T-helper 17 cell (primary cell): ENCODE measurements at regions not wholly inside any gene's neighbourhood (a gene's known extent, or its start where the extent isn't known, plus 50 kb on each side); places are given as distances from the start of the nearest gene placed in this dataset.
"Not testable (repeated sequence)": the region's sequence is repeated elsewhere in the genome, so short reads cannot be mapped to it uniquely, and the experiment has no call there.

Experiments used
- ATAC-seq: fragments of 150-1000 bp; cut with Tn5 transposase; 2 replicates; pipeline ENCODE4 v1.10.0; 2021; ENCODE audit warnings: mild to moderate bottlenecking, moderate library complexity
- DNase-seq, 3 donors: peaks; one replicate each; pipeline versions ENCODE4 v3.0.0 to v3.0.0-alpha.2; 2020 to 2021
- H3K9me3 ChIP-seq: one replicate; pipeline ENCODE4 v1.7.0; 2013; ENCODE audit warnings: low read length, mild to moderate bottlenecking; ENCODE audit not compliant: control insufficient read depth, poor library complexity, severe bottlenecking
- H3K27ac Mint-ChIP-seq: one replicate; pipeline ENCODE4 v1.8.0; 2022; ENCODE audit warnings: mild to moderate bottlenecking, moderate library complexity, mixed read lengths
- H3K27me3 Mint-ChIP-seq: one replicate; pipeline ENCODE4 v1.8.0; 2022; ENCODE audit warnings: mixed read lengths
- H3K36me3 Mint-ChIP-seq: one replicate; pipeline ENCODE4 v1.8.0; 2022; ENCODE audit warnings: low read depth, mixed read lengths
- H3K4me1 Mint-ChIP-seq: one replicate; pipeline ENCODE4 v1.8.0; 2022; ENCODE audit warnings: mild to moderate bottlenecking, mixed read lengths
- H3K4me3 Mint-ChIP-seq: one replicate; pipeline ENCODE4 v1.8.0; 2022; ENCODE audit warnings: mild to moderate bottlenecking, moderate library complexity, mixed read lengths

- ATAC-seq, H3K27ac Mint-ChIP-seq, H3K4me1 Mint-ChIP-seq, H3K9me3 ChIP-seq, H3K36me3 Mint-ChIP-seq, H3K27me3 Mint-ChIP-seq, H3K4me3 Mint-ChIP-seq: not testable (repeated sequence)
- DNase-seq, result peak in 1 of 3 donors; percentile 1
Observed at GRCh38 chr19:200203-200602, 91.0 kb downstream of the PLPP2 start.
